K562 (cell line): ENCODE measurements at regions not wholly inside any gene's neighbourhood (a gene's known extent, or its start where the extent isn't known, plus 50 kb on each side); places are given as distances from the start of the nearest gene placed in this dataset.

Experiments
- ADNP ChIP-seq: fragments of 200-800 bp; sonication (Bioruptor generic); IDR thresholded peaks from 2 replicates; pipeline ENCODE4 v1.6.1; 2016; ENCODE audit warnings: missing genetic modification characterization, missing compliant biosample characterization
- BCL6 ChIP-seq: fragments of 250-450 bp; sonication (Bioruptor Pico); IDR thresholded peaks from 2 replicates; pipeline ENCODE4 v1.4.0; 2020
- C11orf30 ChIP-seq: fragments of 450-650 bp; IDR thresholded peaks from 2 replicates; pipeline ENCODE4 v1.6.1; 2016; ENCODE audit warnings: low read depth, mild to moderate bottlenecking
- CBX5 ChIP-seq: IDR thresholded peaks from 2 replicates; pipeline ENCODE4 v1.6.1; 2014; ENCODE audit warnings: low read depth, borderline replicate concordance
- FOXA3 ChIP-seq, 2 experiments: fragments of 450-650 bp in 1 of 2; sonication (generic) in 1 of 2; formaldehyde crosslinking; IDR thresholded peaks in 1 of 2; conservative IDR thresholded peaks in 1 of 2; 2 replicates each; pipeline versions ENCODE4 v1.4.0 to v1.8.0; 2020 to 2022; ENCODE audit warnings: mild to moderate bottlenecking in 2 of 2, missing genetic modification reagents in 1 of 2
- LEF1 ChIP-seq: fragments of 450-650 bp; IDR thresholded peaks from 2 replicates; pipeline ENCODE4 v1.6.1; 2016; ENCODE audit warnings: mild to moderate bottlenecking
- MAFF ChIP-seq: IDR thresholded peaks from 2 replicates; pipeline ENCODE4 v1.6.1; 2012; ENCODE audit warnings: low read length, improper control_type of control experiment
- MCM3 ChIP-seq: fragments of 450-650 bp; IDR thresholded peaks from 2 replicates; pipeline ENCODE4 v1.6.1; 2016
- PTBP1 ChIP-seq: fragments of 200-400 bp; formaldehyde crosslinking; IDR thresholded peaks from 2 replicates; pipeline ENCODE4 v1.6.1; 2017; ENCODE audit warnings: low read depth, low read length
- RAD51 ChIP-seq: fragments of 450-650 bp; IDR thresholded peaks from 2 replicates; pipeline ENCODE4 v1.7.1; 2016; ENCODE audit warnings: low read depth, mild to moderate bottlenecking, borderline replicate concordance
- RBM17 ChIP-seq: fragments of 200-400 bp; formaldehyde crosslinking; IDR thresholded peaks from 2 replicates; pipeline ENCODE4 v1.6.1; 2017; ENCODE audit warnings: low read depth, mild to moderate bottlenecking, low read length, borderline replicate concordance
- RFX5 ChIP-seq: IDR thresholded peaks from 2 replicates; pipeline ENCODE4 v1.6.1; 2011; ENCODE audit warnings: low read depth, mild to moderate bottlenecking, improper control_type of control experiment, low read length
- RHOXF2B ChIP-seq: fragments of 250-450 bp; sonication (Bioruptor Pico); conservative IDR thresholded peaks from 2 replicates; pipeline ENCODE4 v1.5.1; 2021
- STAT5A ChIP-seq: IDR thresholded peaks from 2 replicates; pipeline ENCODE4 v1.6.1; 2012; ENCODE audit warnings: low read length, inconsistent platforms, borderline replicate concordance
- TRIM28 ChIP-seq: fragments of 450-650 bp; IDR thresholded peaks from 2 replicates; pipeline ENCODE4 v1.6.1; 2017
- ZNF263 ChIP-seq: sonication (generic); formaldehyde crosslinking; IDR thresholded peaks from 2 replicates; pipeline ENCODE4 v1.8.0; 2022; ENCODE audit warnings: mild to moderate bottlenecking, missing genetic modification reagents, borderline replicate concordance
- ZNF695 ChIP-seq: fragments of 450-650 bp; formaldehyde crosslinking; IDR thresholded peaks from 2 replicates; pipeline ENCODE4 v1.4.0; 2020; ENCODE audit warnings: mild to moderate bottlenecking, moderate library complexity
- TF ChIP-seq, protein P1 (sequence below): sonication (generic); formaldehyde crosslinking; IDR thresholded peaks from 2 replicates; pipeline ENCODE4 v1.8.1; 2023; ENCODE audit warnings: mild to moderate bottlenecking, missing genetic modification reagents, moderate library complexity
- TF ChIP-seq, protein P2 (sequence below): fragments of 450-650 bp; IDR thresholded peaks from 2 replicates; pipeline ENCODE4 v1.6.1; 2016; ENCODE audit warnings: borderline replicate concordance
- TF ChIP-seq, protein P3 (sequence below): sonication (generic); formaldehyde crosslinking; IDR thresholded peaks from 2 replicates; pipeline ENCODE4 v1.5.0; 2020; ENCODE audit warnings: missing genetic modification reagents
- TF ChIP-seq, protein P4 (sequence below): IDR thresholded peaks from 3 replicates; pipeline ENCODE4 v1.6.1; 2011; ENCODE audit warnings: borderline replicate concordance, mild to moderate bottlenecking, moderate library complexity; ENCODE audit not compliant: insufficient read length; ENCODE audit errors: extremely low read depth
- TF ChIP-seq, protein P5 (sequence below): sonication (generic); formaldehyde crosslinking; IDR thresholded peaks from 2 replicates; pipeline ENCODE4 v1.8.1; 2022; ENCODE audit warnings: missing genetic modification reagents

DNA sequence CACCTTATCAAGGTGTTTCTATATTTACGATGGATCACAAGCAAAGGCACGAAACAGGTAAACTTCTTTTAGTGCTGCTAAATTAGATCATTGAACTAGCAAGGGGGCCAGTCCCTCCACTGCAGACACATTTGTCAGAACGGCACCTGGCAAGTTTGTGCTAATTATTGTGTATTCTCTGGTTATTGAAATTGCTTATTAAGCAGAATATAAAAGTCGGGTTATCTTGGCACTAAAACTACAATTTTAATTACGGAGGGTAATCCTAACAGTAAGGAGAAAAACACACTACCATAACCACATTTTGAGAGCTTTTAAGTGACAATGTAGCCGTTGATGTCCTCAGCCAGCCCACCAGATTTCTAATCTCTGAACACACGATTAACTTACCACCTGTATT is 118.9 kb upstream of the BTN3A2 start (continued):
- TF ChIP-seq, protein P1, sequence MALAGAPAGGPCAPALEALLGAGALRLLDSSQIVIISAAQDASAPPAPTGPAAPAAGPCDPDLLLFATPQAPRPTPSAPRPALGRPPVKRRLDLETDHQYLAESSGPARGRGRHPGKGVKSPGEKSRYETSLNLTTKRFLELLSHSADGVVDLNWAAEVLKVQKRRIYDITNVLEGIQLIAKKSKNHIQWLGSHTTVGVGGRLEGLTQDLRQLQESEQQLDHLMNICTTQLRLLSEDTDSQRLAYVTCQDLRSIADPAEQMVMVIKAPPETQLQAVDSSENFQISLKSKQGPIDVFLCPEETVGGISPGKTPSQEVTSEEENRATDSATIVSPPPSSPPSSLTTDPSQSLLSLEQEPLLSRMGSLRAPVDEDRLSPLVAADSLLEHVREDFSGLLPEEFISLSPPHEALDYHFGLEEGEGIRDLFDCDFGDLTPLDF = no peak
- TF ChIP-seq FOXA3 (CRISPR knock-in tag; conservative IDR thresholded peaks at IDR 0.05 in 1 of 2, IDR thresholded peaks at IDR 0.05 in 1 of 2) (no peak), CBX5 (no peak), LEF1 (no peak), STAT5A (no peak), RFX5 (no peak), ZNF695 (CRISPR knock-in tag) (no peak), ADNP (tag) (no peak), MAFF (peak; percentile 76), MCM3 (no peak), C11orf30 (peak; percentile 77), ZNF263 (CRISPR knock-in tag) (no peak), TRIM28 (no peak), RAD51 (no peak), BCL6 (no peak), PTBP1 (no peak), RHOXF2B (no peak), RBM17 (no peak)
- TF ChIP-seq, protein P2, sequence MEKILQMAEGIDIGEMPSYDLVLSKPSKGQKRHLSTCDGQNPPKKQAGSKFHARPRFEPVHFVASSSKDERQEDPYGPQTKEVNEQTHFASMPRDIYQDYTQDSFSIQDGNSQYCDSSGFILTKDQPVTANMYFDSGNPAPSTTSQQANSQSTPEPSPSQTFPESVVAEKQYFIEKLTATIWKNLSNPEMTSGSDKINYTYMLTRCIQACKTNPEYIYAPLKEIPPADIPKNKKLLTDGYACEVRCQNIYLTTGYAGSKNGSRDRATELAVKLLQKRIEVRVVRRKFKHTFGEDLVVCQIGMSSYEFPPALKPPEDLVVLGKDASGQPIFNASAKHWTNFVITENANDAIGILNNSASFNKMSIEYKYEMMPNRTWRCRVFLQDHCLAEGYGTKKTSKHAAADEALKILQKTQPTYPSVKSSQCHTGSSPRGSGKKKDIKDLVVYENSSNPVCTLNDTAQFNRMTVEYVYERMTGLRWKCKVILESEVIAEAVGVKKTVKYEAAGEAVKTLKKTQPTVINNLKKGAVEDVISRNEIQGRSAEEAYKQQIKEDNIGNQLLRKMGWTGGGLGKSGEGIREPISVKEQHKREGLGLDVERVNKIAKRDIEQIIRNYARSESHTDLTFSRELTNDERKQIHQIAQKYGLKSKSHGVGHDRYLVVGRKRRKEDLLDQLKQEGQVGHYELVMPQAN = no peak
- TF ChIP-seq, protein P3, sequence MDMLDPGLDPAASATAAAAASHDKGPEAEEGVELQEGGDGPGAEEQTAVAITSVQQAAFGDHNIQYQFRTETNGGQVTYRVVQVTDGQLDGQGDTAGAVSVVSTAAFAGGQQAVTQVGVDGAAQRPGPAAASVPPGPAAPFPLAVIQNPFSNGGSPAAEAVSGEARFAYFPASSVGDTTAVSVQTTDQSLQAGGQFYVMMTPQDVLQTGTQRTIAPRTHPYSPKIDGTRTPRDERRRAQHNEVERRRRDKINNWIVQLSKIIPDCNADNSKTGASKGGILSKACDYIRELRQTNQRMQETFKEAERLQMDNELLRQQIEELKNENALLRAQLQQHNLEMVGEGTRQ (CRISPR knock-in tag) = no peak
- TF ChIP-seq, protein P4, sequence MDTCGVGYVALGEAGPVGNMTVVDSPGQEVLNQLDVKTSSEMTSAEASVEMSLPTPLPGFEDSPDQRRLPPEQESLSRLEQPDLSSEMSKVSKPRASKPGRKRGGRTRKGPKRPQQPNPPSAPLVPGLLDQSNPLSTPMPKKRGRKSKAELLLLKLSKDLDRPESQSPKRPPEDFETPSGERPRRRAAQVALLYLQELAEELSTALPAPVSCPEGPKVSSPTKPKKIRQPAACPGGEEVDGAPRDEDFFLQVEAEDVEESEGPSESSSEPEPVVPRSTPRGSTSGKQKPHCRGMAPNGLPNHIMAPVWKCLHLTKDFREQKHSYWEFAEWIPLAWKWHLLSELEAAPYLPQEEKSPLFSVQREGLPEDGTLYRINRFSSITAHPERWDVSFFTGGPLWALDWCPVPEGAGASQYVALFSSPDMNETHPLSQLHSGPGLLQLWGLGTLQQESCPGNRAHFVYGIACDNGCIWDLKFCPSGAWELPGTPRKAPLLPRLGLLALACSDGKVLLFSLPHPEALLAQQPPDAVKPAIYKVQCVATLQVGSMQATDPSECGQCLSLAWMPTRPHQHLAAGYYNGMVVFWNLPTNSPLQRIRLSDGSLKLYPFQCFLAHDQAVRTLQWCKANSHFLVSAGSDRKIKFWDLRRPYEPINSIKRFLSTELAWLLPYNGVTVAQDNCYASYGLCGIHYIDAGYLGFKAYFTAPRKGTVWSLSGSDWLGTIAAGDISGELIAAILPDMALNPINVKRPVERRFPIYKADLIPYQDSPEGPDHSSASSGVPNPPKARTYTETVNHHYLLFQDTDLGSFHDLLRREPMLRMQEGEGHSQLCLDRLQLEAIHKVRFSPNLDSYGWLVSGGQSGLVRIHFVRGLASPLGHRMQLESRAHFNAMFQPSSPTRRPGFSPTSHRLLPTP = no peak
- TF ChIP-seq, protein P5, sequence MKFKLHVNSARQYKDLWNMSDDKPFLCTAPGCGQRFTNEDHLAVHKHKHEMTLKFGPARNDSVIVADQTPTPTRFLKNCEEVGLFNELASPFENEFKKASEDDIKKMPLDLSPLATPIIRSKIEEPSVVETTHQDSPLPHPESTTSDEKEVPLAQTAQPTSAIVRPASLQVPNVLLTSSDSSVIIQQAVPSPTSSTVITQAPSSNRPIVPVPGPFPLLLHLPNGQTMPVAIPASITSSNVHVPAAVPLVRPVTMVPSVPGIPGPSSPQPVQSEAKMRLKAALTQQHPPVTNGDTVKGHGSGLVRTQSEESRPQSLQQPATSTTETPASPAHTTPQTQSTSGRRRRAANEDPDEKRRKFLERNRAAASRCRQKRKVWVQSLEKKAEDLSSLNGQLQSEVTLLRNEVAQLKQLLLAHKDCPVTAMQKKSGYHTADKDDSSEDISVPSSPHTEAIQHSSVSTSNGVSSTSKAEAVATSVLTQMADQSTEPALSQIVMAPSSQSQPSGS (CRISPR knock-in tag) = no peak
